HCT116 (cell line): ENCODE measurements at regions not wholly inside any gene's neighbourhood (a gene's known extent, or its start where the extent isn't known, plus 50 kb on each side); places are given as distances from the start of the nearest gene placed in this dataset.

Source experiments
- ATAC-seq: fragments of 200-7000 bp; cut with Tn5 transposase; 2 replicates; pipeline ENCODE4 v1.9.1; 2020; ENCODE audit warnings: mild to moderate bottlenecking, moderate library complexity
- BruUV-seq: library from RNA; stranded (reverse); fragments of 400-500 nt; replicated peaks from 2 replicates; lab custom pipeline; 2021; lab: Mats Ljungman, UMichigan
- CTCF ChIA-PET: fragments of 300-600 bp; sonication (Branson Sonifier 250); formaldehyde crosslinking; loops from one replicate; lab custom pipeline; 2021; ENCODE audit warnings: antibody characterized with exemption; lab: Charles Lee
- POLR2A ChIA-PET: fragments of 300-600, 350-600 bp; sonication (Branson Sonifier 250); formaldehyde crosslinking; loops from one replicate; lab custom pipeline; 2021; ENCODE audit warnings: antibody characterized with exemption; lab: Charles Lee
- RAD21 ChIA-PET, 2 experiments: fragments of 300-600 bp; sonication (Branson Sonifier 250); formaldehyde crosslinking; loops; one replicate each; lab custom pipeline; 2023; ENCODE audit warnings: low total read pairs in 2 of 2; ENCODE audit not compliant: uncharacterized antibody in 2 of 2, unreplicated experiment in 2 of 2, low non-redundant PET in 1 of 2; lab: Charles Lee
- DNase-seq: peaks from one replicate; pipeline ENCODE4 v3.0.0-alpha.2; 2010; ENCODE audit warnings: low read depth, low spot score
- H2AFZ ChIP-seq: fragments of 200-600 bp; shearing (Covaris generic), sonication (generic); 2 replicates; pipeline ENCODE4 v1.6.1; 2017; ENCODE audit warnings: low read depth, mixed run types, mixed read lengths, antibody characterized with exemption, low read length; ENCODE audit not compliant: poor library complexity, severe bottlenecking
- H3K27ac ChIP-seq: 2 replicates; pipeline ENCODE4 v1.5.1; 2012; ENCODE audit warnings: low read depth, low read length
- H3K27me3 ChIP-seq: fragments of 200-600 bp; sonication (generic); 2 replicates; pipeline ENCODE4 v1.6.1; 2016; ENCODE audit warnings: mixed run types, low read length, mixed read lengths; ENCODE audit not compliant: insufficient read depth
- H3K36me3 ChIP-seq, 2 experiments: fragments of 200-500 bp in 1 of 2; fragments of 200-600 bp in 1 of 2; sonication (Bioruptor generic) in 1 of 2; sonication (generic) in 1 of 2; 2 replicates each; pipeline versions ENCODE4 v1.5.1 to v1.6.1; 2014 to 2016; ENCODE audit warnings: low read length in 2 of 2, inconsistent platforms in 1 of 2, mixed read lengths in 1 of 2, mixed run types in 1 of 2; ENCODE audit not compliant: insufficient read depth in 2 of 2, control insufficient read depth in 1 of 2
- H3K4me1 ChIP-seq, 2 experiments: fragments of 200-600 bp in 1 of 2; sonication (generic) in 1 of 2; 2 replicates each; pipeline versions ENCODE4 v1.5.1 to v1.6.1; 2012 to 2017; ENCODE audit warnings: low read length in 2 of 2, inconsistent platforms in 1 of 2, mild to moderate bottlenecking in 1 of 2, mixed read lengths in 1 of 2, mixed run types in 1 of 2, moderate library complexity in 1 of 2; ENCODE audit not compliant: insufficient read depth in 2 of 2, control insufficient read depth in 1 of 2
- H3K4me2 ChIP-seq: fragments of 200-600 bp; sonication (generic); 2 replicates; pipeline ENCODE4 v1.6.1; 2017; ENCODE audit warnings: mixed run types, low read length, mixed read lengths
- H3K4me3 ChIP-seq, 2 experiments: fragments of 200-600 bp in 1 of 2; sonication (generic) in 1 of 2; replicated peaks in 1 of 2; 2 replicates each; pipeline ENCODE4 v1.5.1; 2011 to 2016; ENCODE audit warnings: low read length in 2 of 2, control low read depth in 1 of 2, low read depth in 1 of 2, mild to moderate bottlenecking in 1 of 2, mixed read lengths in 1 of 2, mixed run types in 1 of 2
- H3K79me2 ChIP-seq: fragments of 200-600 bp; sonication (generic); 2 replicates; pipeline ENCODE4 v1.6.1; 2017; ENCODE audit warnings: mild to moderate bottlenecking, mixed run types, low read length, moderate library complexity, mixed read lengths; ENCODE audit not compliant: insufficient read depth
- H3K9ac ChIP-seq: fragments of 200-600 bp; sonication (generic); 2 replicates; pipeline ENCODE4 v1.6.1; 2016; ENCODE audit warnings: low read length, mixed read lengths
- H3K9me2 ChIP-seq: fragments of 200-600 bp; sonication (generic), shearing (Covaris generic); 2 replicates; pipeline ENCODE4 v1.6.1; 2017; ENCODE audit warnings: mixed run types, mild to moderate bottlenecking, moderate library complexity; ENCODE audit not compliant: insufficient read depth
- H3K9me3 ChIP-seq, 2 experiments: fragments of 200-500 bp in 1 of 2; fragments of 200-600 bp in 1 of 2; sonication (Bioruptor generic) in 1 of 2; sonication (generic) in 1 of 2; 2 replicates each; pipeline ENCODE4 v1.6.1; 2014 to 2017; ENCODE audit warnings: low read length in 2 of 2, mixed read lengths in 2 of 2, inconsistent platforms in 1 of 2, low read depth in 1 of 2, mild to moderate bottlenecking in 1 of 2, mixed run types in 1 of 2, moderate library complexity in 1 of 2; ENCODE audit not compliant: control insufficient read depth in 1 of 2, insufficient read depth in 1 of 2
- H4K20me1 ChIP-seq: fragments of 200-600 bp; sonication (generic), shearing (Covaris generic); 2 replicates; pipeline ENCODE4 v1.6.1; 2017; ENCODE audit warnings: mixed run types, mild to moderate bottlenecking, moderate library complexity; ENCODE audit not compliant: insufficient read depth
- ATF3 ChIP-seq: IDR thresholded peaks from 2 replicates; pipeline ENCODE4 v1.6.1; 2012
- CBX3 ChIP-seq: IDR thresholded peaks from 2 replicates; pipeline ENCODE4 v1.6.1; 2012; ENCODE audit warnings: low read depth
- EZH2 ChIP-seq: fragments of 200-600 bp; sonication (generic); IDR thresholded peaks from 2 replicates; pipeline ENCODE4 v1.6.1; 2017; ENCODE audit warnings: antibody characterized with exemption, mixed run types
- EZH2phosphoT487 ChIP-seq: fragments of 200-600 bp; IDR thresholded peaks from 2 replicates; pipeline ENCODE4 v1.6.1; 2018; ENCODE audit warnings: antibody characterized with exemption, borderline replicate concordance
- FOSL1 ChIP-seq: IDR thresholded peaks from 2 replicates; pipeline ENCODE4 v1.6.1; 2012; ENCODE audit warnings: low read depth
- JUND ChIP-seq: IDR thresholded peaks from 2 replicates; pipeline ENCODE4 v1.6.1; 2012
- MAX ChIP-seq: IDR thresholded peaks from 2 replicates; pipeline ENCODE4 v1.6.1; 2012
- POLR2A ChIP-seq: IDR thresholded peaks from 2 replicates; pipeline ENCODE4 v1.7.0; 2011; ENCODE audit warnings: borderline replicate concordance; ENCODE audit not compliant: insufficient read depth, insufficient read length; ENCODE audit errors: extremely low read depth
- RAD21 ChIP-seq: IDR thresholded peaks from 2 replicates; pipeline ENCODE4 v1.6.1; 2012; ENCODE audit warnings: low read depth, mild to moderate bottlenecking
- SIN3A ChIP-seq: IDR thresholded peaks from 2 replicates; pipeline ENCODE4 v1.6.1; 2012; ENCODE audit warnings: low read depth
- SP1 ChIP-seq: IDR thresholded peaks from 2 replicates; pipeline ENCODE4 v1.6.1; 2012; ENCODE audit warnings: low read depth
- TCF7L2 ChIP-seq: IDR thresholded peaks from 2 replicates; pipeline ENCODE4 v1.7.0; 2011; ENCODE audit warnings: borderline replicate concordance, inconsistent platforms; ENCODE audit not compliant: insufficient read depth, insufficient read length; ENCODE audit errors: extremely low read depth
- intact Hi-C: fragments of 100-400 bp; cut with micrococcal nuclease; formaldehyde crosslinking; loops from 2 replicates; pipeline ENCODE4 v1.10.0; 2022

DNA sequence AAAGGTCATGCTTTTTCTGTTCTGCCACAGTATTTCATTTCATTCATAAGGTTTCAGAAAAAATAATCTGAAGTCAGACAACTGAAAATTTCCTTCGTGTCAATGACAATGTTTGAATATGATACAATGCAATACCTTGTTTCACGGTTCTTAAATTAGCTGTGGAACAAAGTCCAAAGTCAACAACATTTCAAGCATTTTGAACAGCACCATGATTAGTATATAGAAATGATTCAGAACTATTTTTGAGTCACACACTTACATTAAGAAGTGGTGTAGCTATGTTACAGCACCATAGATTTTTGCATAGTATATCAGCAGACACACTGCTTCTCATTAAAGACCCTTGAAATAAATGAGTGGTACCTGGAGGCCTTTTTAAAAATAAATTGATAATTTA is 178.3 kb upstream of the DSEL start:
- no peaks in the 10 kb centered on the region for H4K20me1 ChIP-seq
- H3K79me2 ChIP-seq: no peaks in the 10 kb centered on the region
- BruUV-seq: no TSS peak
- ATAC-seq: no peak
- H2AFZ ChIP-seq: no peak overlapping the region
- DNase-seq: no peak
- H3K27me3 ChIP-seq: no peaks in the 10 kb centered on the region
- H3K27ac ChIP-seq: no peak overlapping the region
- no peak overlapping the region for H3K4me3 ChIP-seq
- POLR2A ChIA-PET: no interaction called here
- TF ChIP-seq TCF7L2: no peak
- no peak for TF ChIP-seq MAX
- TF ChIP-seq CBX3: no peak
- no peak for TF ChIP-seq JUND
- no peak for TF ChIP-seq EZH2
- H3K4me2 ChIP-seq: no peak overlapping the region
- CTCF ChIA-PET: no interaction called here
- no peaks in the 10 kb centered on the region for H3K36me3 ChIP-seq
- H3K9ac ChIP-seq: no peak overlapping the region
- no peaks in the 10 kb centered on the region for H3K9me2 ChIP-seq
- RAD21 ChIA-PET: no interaction called here
- no peaks in the 10 kb centered on the region for H3K4me1 ChIP-seq
- intact Hi-C loops: no loop called here
- peaks cover 9 to 14% of the 10 kb centered on the region in 2 experiments; a peak in 2 of 4 replicates for H3K9me3 ChIP-seq

GRCh38 chr18:67692811-67693210 is 176.3 kb upstream of the DSEL start:
- no peak for TF ChIP-seq ATF3
- TF ChIP-seq SP1: no peak
- no peak for TF ChIP-seq EZH2phosphoT487
- no peak for TF ChIP-seq SIN3A
- no peak for TF ChIP-seq POLR2A
- no peak for TF ChIP-seq MAX
- no peak for TF ChIP-seq EZH2
- no peak for TF ChIP-seq FOSL1
- TF ChIP-seq RAD21: no peak
- no peak for TF ChIP-seq CBX3
- DNase-seq: no peak
- Histone ChIP-seq H3K4me3 (no peak overlapping the region), H3K9me2 (no peaks in the 10 kb centered on the region), H3K36me3 (no peaks in the 10 kb centered on the region), H3K4me2 (no peak overlapping the region), H3K9me3 (peaks cover 5 to 9% of the 10 kb centered on the region in 2 experiments; a peak in 2 of 4 replicates), H4K20me1 (no peaks in the 10 kb centered on the region), H2AFZ (no peak overlapping the region), H3K4me1 (no peaks in the 10 kb centered on the region), H3K27me3 (no peaks in the 10 kb centered on the region), H3K79me2 (no peaks in the 10 kb centered on the region), H3K27ac (no peak overlapping the region), H3K9ac (no peak overlapping the region)
- ATAC-seq: no peak
- ChIA-PET POLR2A (no interaction called here), CTCF (no interaction called here), RAD21 (no interaction called here)
- BruUV-seq: no TSS peak
- intact Hi-C loops: no loop called here
